RWPE1 (cell line): ENCODE measurements at regions not wholly inside any gene's neighbourhood (a gene's known extent, or its start where the extent isn't known, plus 50 kb on each side); places are given as distances from the start of the nearest gene placed in this dataset.

ENCODE experiments used
- CTCF ChIA-PET: fragments of 350-600 bp; sonication (Branson Sonifier 250); formaldehyde crosslinking; extraction: SDS; loops from one replicate; lab custom pipeline; 2021; lab: Yijun Ruan, JAX
- POLR2A ChIA-PET: fragments of 400-600 bp; formaldehyde crosslinking; extraction: SDS; loops from one replicate; lab custom pipeline; 2020; ENCODE audit warnings: antibody characterized with exemption; ENCODE audit not compliant: low non-redundant PET; lab: Yijun Ruan, JAX
- DNase-seq: peaks from one replicate; pipeline ENCODE4 v3.0.0; 2012; ENCODE audit warnings: low spot score
- H3K27ac ChIP-seq: fragments of 450-650 bp; 2 replicates; pipeline ENCODE4 v1.5.1; 2017
- TF ChIP-seq, protein P1 (sequence below): fragments of 450-650 bp; conservative IDR thresholded peaks from 2 replicates; pipeline ENCODE4 v1.5.1; 2017; ENCODE audit warnings: low read depth, mild to moderate bottlenecking

DNA sequence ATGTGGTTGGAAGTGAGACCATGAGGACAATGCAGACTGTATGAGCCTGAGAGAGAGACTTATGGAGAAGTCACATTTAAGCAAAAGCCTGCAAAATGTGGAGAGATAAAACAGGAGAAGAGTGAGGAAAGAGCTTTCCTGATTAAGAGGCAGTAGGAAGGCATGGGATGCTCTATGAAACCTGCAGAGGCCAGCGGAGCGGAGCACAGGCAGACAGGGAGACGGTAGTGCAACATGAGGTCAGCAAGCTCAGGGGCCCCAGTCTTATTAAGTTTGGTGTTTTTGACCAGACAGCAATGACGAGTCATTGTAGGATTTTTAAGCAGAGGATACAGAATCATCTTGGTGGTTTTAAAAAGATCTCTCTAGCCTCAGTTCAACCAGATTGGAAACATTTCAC is 721.5 kb upstream of the GOLIM4 start:
- ChIA-PET CTCF (no interaction called here), POLR2A (no interaction called here)
- no peak overlapping the region for H3K27ac ChIP-seq
- DNase-seq: no peak
- TF ChIP-seq, protein P1, sequence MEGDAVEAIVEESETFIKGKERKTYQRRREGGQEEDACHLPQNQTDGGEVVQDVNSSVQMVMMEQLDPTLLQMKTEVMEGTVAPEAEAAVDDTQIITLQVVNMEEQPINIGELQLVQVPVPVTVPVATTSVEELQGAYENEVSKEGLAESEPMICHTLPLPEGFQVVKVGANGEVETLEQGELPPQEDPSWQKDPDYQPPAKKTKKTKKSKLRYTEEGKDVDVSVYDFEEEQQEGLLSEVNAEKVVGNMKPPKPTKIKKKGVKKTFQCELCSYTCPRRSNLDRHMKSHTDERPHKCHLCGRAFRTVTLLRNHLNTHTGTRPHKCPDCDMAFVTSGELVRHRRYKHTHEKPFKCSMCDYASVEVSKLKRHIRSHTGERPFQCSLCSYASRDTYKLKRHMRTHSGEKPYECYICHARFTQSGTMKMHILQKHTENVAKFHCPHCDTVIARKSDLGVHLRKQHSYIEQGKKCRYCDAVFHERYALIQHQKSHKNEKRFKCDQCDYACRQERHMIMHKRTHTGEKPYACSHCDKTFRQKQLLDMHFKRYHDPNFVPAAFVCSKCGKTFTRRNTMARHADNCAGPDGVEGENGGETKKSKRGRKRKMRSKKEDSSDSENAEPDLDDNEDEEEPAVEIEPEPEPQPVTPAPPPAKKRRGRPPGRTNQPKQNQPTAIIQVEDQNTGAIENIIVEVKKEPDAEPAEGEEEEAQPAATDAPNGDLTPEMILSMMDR: no peak

DNA sequence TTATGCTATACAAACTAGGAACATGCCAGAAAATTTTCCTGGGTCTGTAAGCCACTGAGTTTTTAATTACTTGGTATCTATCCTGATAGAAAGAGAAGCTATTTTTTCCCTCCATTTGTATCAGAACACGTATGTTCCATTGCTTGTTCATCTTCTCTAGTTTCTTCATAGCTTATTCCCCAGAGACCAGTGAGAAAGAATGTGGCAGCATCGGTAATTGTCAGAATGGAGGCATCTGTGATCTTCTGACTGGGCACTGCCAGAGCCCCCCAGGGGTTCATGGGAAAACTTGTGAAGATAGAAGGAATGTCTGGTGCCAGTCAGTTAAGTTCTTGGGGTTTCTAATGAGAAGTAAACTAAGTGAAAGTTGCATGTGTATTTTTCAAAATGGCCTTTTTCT is 720.2 kb upstream of the GOLIM4 start:
- no peak overlapping the region for H3K27ac ChIP-seq
- no peak for DNase-seq
- CTCF ChIA-PET: interaction anchor here (0.6 kb wide), 2 partner anchors 31 to 574 kb away, joined by 3 read pairs; no protein-coding TSS in a partner anchor
- POLR2A ChIA-PET: no interaction called here
- TF ChIP-seq, protein P1: no peak

DNA sequence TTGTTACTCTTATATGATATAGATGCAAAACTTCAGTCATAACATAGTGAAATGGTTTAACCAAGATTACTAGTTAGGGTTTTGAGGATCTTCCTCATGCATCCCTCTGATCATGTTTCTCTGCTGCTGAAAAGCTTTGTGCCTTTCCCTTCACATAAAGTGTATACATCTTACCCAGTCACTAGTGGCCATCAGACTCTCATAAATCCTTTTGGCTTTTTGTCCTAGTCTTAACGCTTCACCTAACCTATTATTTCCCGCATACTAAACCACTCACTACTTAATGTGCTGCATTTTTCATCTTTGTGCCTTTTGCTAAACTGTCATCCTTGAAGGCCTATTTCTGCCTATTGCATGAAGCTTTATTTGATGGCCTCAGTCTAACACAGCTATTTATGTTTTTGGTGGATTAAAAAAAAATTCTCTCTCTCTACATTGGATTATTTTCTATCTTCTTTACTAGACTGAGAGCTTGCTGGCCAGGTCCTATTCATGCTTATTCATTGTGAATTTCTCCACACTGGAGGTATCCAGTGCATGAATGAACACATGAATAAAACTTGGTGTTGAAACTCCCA is 717.6 kb upstream of the GOLIM4 start:
- POLR2A ChIA-PET: no interaction called here
- CTCF ChIA-PET: no interaction called here

DNA sequence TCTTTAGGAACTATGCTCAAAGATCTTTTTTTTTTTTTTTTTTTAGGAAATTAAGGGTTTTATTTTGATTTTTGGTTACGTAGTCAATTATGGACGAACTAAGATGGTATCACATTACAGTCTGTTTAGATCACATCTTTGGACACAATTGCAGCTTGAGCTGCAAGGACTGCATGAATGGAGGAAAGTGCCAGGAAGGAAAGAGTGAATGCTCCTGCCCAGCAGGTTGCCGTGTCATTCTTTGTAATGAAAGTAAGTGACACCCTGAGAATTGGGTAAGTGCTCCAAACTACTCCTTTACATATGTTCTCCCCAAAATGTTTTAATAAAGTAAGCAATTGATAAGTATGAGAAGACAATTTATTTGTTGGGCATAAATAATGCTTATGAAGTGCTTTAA is 716.5 kb upstream of the GOLIM4 start:
- POLR2A ChIA-PET: no interaction called here
- H3K27ac ChIP-seq: no peak overlapping the region
- CTCF ChIA-PET: interaction anchor here (0.6 to 0.7 kb wide), 2 partner anchors 22 to 291 kb away, joined by 3 to 4 read pairs; no protein-coding TSS in a partner anchor
- no peak for DNase-seq
- TF ChIP-seq, protein P1: no peak

More for the DNA sequence above, 717.6 kb upstream of the GOLIM4 start:
- no peak overlapping the region for H3K27ac ChIP-seq
- no peak for DNase-seq
- TF ChIP-seq, protein P1: no peak

DNA sequence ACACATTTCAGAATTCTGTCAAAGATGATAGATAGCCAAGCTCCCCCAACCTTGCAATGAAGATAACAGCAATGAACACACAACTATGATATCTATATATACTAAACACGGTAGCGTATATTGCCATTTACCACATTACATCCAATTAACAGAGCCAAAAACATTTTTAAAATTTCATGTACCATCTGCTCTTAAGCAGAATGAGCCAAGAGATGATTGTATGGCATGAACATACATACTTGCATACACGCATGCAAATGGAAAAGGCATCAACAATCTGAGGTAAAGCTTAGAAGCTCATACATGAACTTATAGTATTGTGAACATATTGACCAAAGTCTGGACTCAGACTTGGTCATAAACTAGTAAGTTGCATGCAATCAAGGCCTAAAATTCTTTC is 712.9 kb upstream of the GOLIM4 start:
- ChIA-PET POLR2A (no interaction called here), CTCF (no interaction called here)
- no peak overlapping the region for H3K27ac ChIP-seq
- TF ChIP-seq, protein P1: no peak
- no peak for DNase-seq

DNA sequence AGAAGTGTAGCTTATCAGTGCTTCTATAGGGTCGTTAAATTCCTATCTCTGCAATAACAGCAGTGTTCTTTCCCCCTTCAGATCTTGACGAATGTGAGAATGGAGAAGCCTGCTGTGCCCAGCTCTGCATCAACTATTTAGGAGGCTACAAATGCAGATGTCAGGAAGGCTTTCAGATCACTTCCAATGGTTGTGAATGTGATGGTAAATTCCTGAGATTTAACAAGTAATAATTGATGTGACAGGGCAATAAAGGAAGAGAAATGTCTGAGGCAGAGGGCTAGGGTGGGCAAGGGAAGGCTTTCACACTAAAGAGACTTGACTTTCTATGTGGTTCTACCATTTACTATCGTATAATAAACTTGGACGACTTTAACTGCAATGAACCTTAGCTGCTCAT is 711.7 kb upstream of the GOLIM4 start:
- DNase-seq: no peak
- ChIA-PET POLR2A (no interaction called here), CTCF (no interaction called here)
- no peak overlapping the region for H3K27ac ChIP-seq
- TF ChIP-seq, protein P1: no peak

DNA sequence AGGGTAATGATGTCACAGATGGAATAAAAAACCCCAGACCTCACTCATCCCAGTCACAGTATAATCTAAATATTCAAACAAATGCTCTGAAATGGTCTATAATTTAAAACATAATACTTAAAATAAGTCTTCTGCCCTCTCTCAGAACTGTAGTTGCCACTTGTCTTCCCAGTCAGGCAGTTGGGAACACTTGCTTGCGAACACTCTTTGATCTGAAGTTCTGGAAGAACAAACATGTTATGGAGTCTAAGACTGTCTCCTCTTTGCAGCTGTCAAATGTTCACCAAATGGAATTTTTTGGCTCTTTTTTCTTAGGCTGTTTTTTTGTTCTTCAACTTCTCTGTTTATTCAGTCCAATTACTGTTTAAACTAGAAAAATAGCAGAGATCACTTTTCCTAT is 711.1 kb upstream of the GOLIM4 start:
- DNase-seq: no peak
- TF ChIP-seq, protein P1: no peak
- H3K27ac ChIP-seq: no peak overlapping the region
- CTCF ChIA-PET: no interaction called here
- POLR2A ChIA-PET: no interaction called here
